GM12864 (cell line): ENCODE measurements at regions not wholly inside any gene's neighbourhood (a gene's known extent, or its start where the extent isn't known, plus 50 kb on each side); places are given as distances from the start of the nearest gene placed in this dataset.

ENCODE experiments used
- DNase-seq: peaks from one replicate; pipeline ENCODE4 v3.0.0-alpha.2; 2011; ENCODE audit warnings: low read depth
- H3K4me3 ChIP-seq: 2 replicates; pipeline ENCODE4 v1.5.1; 2011; ENCODE audit warnings: mild to moderate bottlenecking, low read depth, low read length, control low read depth
- TF ChIP-seq, protein P1 (sequence below): IDR thresholded peaks from 2 replicates; pipeline ENCODE4 v1.5.1; 2011; ENCODE audit warnings: low read depth, mild to moderate bottlenecking, moderate library complexity, low read length, control low read depth, inconsistent platforms; ENCODE audit errors: missing control alignments

DNA sequence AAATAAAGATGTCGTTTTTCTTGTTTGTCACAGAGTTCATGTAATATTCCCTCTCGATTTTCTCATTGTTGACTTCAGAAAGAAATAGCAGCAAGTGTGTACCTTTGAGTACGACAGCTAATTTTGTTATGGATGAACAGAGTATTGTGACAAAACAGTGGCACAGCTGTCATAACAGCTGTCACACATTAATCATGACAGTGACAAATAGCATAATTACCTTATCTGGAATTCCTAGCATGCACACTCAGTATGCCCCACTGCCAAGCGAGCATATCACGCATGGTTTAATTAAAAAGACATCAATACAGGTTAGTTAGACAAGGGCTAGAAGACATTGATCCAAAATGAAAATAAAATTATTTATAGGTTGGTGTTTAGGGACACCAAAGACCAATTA is 375.1 kb downstream of the SPATA31D1 start:
- no peak for DNase-seq
- TF ChIP-seq, protein P1, sequence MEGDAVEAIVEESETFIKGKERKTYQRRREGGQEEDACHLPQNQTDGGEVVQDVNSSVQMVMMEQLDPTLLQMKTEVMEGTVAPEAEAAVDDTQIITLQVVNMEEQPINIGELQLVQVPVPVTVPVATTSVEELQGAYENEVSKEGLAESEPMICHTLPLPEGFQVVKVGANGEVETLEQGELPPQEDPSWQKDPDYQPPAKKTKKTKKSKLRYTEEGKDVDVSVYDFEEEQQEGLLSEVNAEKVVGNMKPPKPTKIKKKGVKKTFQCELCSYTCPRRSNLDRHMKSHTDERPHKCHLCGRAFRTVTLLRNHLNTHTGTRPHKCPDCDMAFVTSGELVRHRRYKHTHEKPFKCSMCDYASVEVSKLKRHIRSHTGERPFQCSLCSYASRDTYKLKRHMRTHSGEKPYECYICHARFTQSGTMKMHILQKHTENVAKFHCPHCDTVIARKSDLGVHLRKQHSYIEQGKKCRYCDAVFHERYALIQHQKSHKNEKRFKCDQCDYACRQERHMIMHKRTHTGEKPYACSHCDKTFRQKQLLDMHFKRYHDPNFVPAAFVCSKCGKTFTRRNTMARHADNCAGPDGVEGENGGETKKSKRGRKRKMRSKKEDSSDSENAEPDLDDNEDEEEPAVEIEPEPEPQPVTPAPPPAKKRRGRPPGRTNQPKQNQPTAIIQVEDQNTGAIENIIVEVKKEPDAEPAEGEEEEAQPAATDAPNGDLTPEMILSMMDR = no peak
- no peak overlapping the region for H3K4me3 ChIP-seq

DNA sequence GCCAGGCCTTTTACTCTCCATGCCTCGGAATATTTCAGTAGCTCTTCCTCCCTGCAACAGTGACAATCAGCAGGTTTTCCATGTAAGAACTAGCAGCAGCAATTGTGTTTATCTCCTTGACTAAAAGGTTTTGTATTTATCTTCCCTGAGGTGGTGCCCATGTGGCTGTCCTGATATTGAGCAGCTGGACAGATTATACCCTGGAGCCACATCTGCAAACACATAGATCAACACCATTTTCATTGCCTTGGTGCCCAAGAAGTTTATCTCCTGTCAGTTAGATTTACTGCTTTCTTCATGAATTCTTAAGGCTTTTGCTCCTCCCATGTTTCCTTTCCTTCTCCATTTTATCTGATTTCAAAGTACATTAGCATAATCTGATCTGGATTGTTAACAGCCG is 378.4 kb downstream of the SPATA31D1 start:
- TF ChIP-seq, protein P1 = no peak
- no peak for DNase-seq
- H3K4me3 ChIP-seq = no peak overlapping the region

DNA sequence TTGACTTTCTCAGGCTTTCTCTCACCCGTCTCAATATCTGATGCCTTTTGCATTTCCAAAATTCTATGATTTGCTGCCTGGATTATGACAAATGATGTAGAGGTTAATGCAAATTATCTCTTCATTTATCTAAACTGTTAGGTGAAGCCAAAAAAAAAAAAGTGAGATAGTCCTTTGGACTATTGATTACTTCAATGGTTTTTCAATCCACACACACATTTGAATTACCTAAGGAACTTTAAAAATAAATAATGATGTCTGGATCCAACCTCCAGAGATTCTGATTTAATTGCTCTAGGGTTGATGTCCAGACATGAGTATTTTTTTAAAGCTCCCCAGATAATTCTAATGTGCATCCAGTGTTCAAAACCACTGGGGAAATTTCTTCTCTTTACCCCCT is 379.4 kb downstream of the SPATA31D1 start:
- TF ChIP-seq, protein P1 = no peak

DNA sequence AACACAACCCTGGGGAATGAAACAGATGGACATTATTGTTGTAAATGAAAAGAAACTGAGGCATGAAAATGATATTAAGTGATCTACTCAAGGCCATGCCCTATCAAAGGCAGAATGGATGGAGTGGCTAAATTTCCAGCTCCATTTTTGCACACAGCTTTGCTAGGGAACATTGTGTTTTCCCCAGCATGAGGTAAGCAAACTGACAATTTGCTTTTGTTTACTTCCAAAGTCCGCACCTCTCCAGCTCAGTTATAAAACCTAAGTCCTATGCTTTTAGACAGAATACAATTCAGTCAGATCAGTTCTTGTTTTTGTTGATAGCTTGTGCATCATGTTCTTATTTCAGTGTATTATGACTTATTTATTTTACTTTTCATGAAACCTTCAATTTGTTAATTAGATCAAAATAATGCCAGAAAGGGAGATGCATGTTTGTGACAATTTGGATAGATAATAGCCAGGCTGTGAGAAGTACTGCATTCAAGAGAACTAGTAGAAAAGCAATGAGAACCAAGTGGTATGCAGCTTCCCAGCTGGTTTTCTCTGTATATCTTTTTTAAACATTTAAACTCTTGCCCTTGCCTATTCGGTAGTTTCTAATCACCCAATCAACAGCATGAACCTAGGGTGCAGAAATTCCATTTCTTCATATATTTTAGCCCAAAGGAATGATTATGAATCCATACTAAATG is 380.8 kb downstream of the SPATA31D1 start:
- TF ChIP-seq, protein P1 = no peak
- no peak overlapping the region for H3K4me3 ChIP-seq
- no peak for DNase-seq

More for the DNA sequence above, 379.4 kb downstream of the SPATA31D1 start:
- no peak for DNase-seq
- no peak overlapping the region for H3K4me3 ChIP-seq

DNA sequence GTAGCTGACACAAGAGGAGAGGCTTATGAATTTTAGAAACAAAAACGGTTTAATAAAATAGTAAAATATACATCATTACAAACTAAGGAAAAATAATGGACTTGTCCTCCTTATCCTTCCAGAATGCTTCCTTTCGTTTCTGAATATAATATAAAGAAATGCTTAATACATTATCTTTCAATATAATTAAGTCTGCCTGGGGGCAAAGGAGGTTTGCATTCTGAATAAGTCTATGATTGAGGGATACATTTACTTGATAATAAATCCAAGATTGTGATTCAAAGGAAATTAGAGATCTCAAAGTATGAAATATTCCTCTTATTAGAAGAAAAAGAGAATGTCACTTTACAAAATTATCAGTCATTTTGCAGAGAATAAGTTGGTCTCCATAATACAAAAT is 386.5 kb downstream of the SPATA31D1 start:
- TF ChIP-seq, protein P1 = no peak
- no peak overlapping the region for H3K4me3 ChIP-seq
- DNase-seq = no peak

DNA sequence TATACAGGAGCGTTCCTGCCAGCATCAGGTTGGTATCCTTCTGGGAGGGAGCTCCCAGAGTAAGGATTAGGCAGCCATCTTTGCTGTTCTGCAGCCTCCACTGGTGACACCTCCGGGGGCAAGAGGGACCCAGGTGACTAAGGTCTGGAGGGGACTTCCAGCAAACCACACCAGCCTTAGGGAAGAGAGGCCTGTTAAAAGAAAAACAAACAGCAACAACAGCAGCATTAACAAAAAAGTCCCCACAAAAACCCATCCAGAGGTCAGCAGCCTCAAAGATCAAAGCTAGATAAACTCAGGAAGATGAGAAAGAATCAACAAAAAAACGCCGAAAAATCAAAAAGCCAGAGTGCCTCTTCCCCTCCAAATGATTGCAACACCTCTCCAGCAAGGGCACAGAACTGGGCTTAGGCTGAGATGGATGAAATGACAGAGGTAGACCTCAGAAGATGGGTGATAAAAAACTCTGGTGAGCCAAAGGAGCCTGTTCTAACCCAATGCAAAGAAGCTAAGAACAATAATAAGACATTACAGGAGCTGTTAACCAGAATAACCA is 388.2 kb downstream of the SPATA31D1 start:
- DNase-seq = no peak
- no peak overlapping the region for H3K4me3 ChIP-seq
- TF ChIP-seq, protein P1 = no peak
